GM19468 (cell line): ENCODE measurements at regions not wholly inside any gene's neighbourhood (a gene's known extent, or its start where the extent isn't known, plus 50 kb on each side); places are given as distances from the start of the nearest gene placed in this dataset.

Experiments used
- ATAC-seq: cut with Tn5 transposase; IDR thresholded peaks from one replicate; pipeline ENCODE4 v1.9.1; 2021; ENCODE audit warnings: mild to moderate bottlenecking, moderate library complexity, moderate number of reproducible peaks; ENCODE audit not compliant: unreplicated experiment; ENCODE audit errors: extremely low read depth

DNA sequence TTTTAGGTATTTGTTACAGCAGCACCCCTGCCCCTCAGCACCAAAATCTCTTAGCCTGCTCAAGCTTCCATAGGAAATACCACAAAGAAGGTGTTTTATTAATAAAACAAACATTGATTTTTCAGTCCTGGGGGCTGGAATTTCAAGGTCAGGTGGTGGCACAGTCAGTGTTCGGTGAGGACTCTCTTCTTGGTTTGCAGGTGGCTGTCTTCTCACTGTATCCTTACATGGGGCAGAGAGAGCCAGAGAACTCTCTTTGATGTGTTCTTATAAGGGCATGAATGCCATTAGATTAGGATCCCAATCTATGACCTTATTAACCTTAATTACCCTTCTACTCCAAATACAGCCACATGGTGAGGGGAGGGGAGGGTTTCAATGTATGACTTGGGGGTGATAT is 112.3 kb upstream of the PFKP start:
- no peak for ATAC-seq

DNA sequence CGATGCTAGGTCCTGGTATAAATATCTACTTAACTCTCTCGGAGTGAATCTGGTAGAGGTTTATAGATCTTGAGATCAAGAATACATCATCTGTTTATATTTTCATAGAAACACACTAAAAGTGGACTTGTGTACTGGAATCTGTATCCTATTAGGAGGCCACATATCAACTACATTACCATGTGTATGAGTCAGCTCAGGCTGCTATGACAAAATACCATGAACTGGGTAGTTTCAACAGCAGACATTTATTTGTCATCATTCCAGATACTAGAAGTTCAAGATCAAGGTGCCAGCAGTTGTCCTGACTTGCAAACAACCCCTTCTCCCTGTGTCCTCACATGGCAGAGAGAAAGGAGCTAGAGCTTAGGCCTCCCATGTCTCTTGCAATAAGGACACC is 113.9 kb upstream of the PFKP start:
- ATAC-seq: no peak

DNA sequence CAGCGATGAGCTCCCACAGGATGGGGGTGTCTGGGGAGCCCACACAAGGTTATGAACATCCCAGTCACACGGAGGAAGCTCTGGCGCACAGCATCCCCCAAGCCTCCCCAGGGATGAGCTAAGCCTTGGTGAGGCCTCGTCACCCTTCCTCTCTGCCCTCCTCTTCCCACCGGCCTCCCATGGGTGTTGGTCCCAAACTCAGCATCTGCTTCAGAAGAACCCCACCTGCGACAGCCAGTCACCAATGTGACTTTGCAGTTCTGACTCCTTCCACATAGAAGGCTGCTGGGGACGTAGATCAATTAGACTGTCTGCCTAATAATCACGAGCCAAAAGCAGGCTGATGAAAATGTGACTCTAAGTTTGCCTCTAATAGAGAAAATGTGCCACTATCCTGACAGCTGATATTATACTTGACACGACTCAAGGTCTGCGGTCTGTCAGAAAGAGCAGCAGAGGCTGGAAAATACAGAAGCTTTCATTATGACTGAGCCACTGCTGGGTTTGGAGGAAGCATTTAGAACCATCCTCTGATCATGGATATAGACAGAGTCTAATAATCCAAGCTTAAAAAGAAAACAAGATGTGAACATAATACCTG is 116.0 kb upstream of the PFKP start:
- ATAC-seq: peak; percentile 17

DNA sequence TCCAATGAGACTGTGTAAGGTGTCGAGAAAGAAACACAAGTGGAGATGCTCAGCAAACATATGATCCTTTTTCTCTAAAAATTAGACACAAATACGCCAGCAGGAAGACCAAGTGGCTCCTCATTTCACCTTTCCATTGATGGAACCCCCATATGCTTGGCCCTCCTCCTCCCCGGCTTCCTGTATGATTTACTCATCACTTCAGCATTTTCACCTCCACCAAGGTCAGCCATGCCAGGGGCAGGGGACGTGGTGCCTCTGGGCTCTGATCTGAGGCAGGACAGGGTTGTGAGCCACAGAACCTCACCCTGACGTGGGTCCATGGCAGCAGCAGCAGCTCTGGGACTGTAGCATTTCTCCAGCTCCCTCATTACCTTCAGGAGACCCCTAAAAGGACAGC is 116.8 kb upstream of the PFKP start:
- no peak for ATAC-seq

DNA sequence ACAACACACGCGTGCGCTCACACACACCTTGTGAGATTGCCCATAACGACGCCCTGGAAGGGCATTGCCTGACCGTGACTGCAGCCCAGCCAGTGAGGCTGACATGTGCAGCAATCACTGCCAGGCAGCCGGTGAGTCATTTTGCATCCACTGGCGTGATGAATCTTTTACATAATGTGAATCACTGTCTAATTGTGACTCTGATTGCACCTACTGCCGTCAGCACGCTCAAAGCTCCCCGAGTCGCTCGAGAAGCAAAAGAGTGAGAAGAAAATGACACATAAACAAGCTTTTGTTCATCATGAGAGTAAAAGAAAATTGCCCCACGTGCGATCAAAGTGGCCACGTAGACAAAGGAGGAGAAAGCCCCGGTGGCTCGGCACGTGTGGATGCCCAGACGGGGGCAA is 117.4 kb upstream of the PFKP start:
- peak; percentile 48 for ATAC-seq

DNA sequence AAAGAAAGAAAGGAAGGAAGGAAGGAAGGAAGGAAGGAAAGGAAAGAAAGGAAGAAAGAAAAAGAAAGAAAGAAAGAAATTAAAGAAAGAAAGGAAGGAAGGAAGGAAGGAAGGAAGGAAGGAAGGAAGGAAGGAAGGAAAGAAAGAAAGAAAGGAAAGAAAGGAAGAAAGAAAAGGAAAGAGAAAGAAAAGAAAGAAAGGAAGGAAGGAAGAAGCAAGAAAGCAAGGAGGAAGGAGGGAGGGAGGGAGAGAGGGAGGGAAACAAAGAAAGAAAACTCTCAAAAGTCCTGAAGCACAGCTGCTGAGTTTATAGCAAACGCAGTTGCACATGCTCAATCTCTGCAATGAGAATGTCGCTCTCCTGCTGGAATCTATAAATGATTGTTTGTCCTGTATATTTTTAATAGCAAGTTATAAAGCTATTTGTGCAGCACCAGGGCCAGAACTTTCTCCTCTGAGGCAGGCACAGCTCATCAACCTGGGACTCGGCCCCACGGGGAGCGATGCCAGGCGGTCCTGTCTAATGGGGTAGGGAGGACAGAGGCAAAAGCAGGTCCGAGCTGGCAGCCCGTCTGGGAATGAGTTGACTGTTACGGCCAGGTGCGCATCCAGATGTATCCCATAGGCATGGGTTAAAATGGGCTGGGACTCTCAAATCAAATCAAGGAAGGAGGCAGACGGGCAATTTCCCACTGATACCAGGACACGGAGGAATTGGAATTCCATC is 118.0 kb upstream of the PFKP start:
- no peak for ATAC-seq

DNA sequence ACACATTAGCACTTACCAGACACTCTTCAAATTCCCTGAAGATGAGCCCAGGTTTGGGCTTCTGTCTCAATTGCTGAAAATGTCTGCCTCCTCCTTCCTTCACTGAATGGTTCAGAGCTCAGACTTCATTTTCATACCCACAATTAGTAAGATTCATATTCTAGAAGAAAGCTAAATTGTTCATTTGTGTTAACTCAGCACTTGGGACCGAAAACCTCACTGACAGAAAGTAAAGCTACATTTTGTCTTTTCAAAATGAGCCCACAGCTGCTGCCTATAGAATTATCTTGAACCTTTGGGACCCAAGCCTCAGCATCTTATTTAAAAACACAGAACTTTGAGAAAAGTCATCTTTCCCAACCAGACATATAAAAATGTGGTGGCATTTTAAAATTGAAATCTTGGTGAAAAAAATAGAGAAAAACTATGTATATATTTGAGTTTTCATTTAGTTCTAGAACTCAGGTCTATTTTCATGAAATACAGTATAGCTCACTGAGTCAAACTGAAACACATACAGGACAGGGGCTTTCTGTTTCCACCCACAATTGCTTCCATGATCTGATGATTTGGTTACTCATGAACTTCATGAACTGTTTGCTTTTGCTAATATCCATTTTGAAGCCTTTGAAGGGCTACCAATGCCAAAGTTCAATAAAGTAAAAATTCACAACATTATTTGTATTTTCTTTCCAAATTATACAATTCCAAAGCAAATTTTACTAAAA is 119.1 kb upstream of the PFKP start:
- peak; percentile 73 for ATAC-seq

DNA sequence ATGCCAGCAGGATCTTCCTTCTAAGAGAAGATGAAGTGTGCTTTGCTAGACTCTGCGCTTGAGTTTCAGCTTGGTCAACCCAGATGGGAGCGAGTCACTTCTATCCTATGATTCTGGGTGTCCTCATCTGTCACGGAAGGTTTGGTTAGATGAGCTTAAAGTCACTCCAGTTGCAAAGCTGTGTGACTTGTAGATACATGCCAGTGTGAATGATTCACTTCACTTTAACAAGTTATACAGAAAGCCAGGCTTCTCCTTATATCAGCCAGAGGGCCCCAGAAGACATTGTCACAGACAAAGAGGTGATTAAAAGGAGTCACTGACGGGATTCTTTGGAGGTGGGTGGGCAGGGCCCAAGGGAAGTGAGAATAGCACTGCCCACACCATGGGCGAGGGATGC is 122.6 kb upstream of the PFKP start:
- ATAC-seq: no peak

DNA sequence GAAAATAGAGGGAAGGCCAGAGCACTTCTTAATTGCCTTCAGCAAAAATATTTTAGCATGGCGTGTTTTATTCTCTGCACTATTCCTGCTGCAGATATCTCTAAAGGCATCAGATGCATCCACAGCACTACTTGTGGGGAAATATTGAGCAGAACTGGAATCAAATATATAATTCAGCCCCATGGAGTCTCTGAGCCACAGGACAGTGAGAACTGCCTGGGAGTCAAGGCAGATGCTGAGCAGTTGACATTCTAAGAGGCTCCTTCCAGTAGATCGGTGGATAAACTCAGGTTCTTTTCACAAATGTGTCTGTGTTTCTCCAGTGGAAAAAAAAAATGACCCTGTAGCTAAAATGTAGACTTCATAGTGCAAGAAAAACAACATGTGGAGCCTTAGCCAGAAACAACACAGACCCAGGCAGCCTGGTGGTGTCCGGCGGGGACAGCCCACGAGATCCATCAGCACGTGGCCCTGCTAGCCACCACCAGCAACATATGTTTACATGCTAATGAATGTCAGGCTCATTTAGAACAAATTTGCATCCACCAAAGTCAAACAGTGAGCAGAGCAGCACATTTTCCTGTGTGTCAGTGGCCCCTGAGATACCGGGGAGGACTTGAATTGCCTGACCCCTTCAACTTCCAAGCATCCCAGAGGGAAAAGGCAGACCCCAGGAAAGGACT is 123.3 kb upstream of the PFKP start:
- no peak for ATAC-seq

DNA sequence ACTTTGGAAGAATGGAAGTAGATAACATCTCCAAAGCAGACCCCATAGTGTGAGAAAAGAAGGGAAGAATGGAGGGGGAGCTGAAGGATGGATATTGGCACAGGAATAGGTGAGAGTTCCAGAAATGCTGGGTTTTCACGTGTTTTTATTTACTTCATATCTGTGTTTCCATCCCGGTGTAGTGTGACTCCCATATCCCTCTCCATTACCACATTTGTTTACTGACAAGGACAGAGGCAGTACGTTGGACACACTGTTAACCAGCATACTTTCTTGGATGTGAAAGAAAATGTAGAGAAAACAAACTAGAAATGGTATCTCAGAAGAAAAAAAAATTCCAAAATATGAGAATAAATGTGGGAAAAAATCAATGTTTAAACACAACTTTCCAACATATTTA is 124.4 kb upstream of the PFKP start:
- ATAC-seq: no peak

DNA sequence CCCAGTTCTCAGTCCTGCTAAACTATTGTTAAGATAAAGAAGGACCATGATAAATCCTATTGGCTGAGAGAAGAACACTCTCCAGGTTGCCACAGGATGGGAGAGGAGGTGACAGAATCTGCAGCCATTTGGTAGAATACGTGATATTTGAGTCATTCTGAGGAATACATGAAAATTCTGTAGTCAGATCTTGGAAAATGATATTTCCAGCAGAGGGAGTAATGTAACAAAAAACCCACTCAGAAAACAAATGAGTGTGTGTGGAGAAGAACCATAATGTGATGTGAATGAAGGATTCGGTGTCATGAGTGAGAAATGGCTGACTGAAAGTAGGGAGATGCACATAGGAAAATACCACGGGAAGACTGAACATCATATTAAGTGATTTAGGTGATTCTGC is 128.5 kb upstream of the PFKP start:
- no peak for ATAC-seq

DNA sequence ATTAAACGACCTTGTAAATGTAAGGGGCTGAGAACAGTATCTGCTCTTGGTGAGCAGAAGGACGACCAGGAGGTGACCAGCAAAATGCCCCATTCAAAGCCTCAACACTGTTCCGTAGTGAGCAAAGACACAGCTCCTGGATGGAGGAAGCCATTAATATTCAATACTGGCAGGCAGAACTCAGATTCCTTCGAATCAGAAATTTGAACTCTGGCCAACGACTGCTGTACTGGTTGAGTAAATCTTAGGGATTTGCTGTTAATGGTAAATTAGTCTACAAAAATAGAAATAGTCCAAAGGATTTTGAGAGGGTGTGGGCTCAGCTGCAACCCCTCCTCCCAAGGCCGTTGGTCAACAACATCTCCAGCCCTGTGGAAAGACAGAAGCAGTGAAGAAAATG is 130.5 kb upstream of the PFKP start:
- ATAC-seq: no peak

DNA sequence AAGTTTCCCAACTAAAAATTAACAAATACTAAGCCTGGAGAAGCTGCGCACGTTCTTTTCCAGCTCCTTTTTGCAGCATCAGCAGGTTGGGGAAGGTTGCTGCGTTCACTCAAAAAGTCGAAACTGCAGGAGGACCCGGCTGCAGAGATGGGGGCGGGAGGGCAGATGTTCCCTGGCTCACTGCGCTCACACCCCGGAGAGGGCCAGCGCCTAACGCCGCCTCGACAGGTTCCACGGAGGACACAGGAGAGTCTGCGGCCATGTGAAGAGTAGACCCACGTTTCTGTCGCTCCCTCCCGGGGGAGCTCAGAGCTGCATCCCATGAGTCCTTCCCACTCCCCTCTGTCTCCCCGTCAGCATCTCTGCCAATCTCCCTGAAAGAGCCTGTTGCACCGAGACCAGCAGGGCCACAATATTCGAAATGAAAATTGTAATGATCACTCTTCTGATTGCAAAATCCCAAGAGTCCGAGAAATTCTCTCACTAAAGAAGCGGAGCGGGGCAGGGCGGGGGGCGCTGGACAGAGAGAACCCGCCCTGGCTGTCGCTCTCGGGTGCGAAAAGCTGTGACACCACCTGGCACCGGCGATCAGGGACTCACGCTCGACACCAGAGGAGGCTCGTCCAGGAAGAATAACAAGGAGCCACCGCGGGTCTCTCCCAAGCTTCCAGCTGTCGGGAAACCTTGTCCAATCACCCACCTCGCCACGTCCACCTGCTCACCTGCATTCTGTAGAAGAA is 131.5 kb upstream of the PFKP start:
- ATAC-seq: no peak

DNA sequence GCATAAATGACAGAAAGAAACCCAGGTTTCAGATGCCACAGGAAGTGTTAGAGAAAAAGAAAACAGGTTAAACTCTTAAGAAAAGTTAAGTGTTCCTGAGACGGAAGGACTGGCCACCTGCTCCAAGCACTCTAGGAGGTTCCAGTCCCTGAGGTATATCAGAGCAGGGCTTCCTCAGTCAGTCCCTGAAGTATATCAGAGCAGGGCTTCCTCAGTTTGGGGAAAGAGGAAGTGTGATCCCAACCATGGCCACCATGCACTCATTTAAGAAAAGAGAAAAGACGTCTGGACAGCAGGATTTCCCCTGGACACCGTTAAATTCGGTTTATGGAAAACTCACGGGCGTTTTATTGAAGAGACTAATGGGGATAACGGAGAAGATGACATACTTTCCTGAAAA is 133.4 kb upstream of the PFKP start:
- no peak for ATAC-seq

DNA sequence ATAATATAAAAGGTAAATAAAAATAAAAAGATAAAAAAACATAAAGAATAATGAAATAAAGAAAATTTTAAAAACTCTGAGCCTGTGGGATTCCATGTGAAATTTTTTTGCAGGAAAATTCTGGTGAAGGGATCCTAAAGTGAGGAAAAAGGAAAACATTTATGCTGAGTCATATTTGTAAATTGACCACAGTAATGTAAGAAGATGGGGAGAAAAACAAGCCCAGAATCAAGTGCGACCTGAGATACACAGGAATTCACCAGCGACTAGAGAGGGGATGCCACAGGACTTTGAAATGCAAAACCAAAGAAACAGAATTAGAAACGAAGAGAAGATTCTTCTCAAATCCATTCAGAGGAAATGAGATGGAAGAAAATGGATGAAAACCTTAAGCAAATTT is 133.8 kb upstream of the PFKP start:
- no peak for ATAC-seq

DNA sequence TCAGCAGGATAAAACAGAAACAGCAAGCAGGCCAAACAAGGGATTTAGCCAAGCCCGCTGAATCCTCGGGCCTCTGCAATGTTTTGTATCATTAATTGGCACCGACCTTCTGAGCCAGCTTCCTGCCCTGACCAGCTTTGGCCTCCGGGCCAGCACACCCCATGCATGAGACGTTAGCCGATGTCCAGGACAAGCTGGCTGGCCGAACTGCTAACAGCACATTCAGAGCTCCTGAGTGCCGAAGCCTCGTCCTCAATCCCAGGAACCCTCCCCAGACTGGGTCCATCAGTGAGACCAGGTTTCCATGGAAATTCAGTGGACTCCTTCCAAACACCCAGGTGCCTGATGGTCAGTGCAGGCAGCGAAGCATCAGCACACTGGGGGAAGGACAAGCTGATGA is 134.3 kb upstream of the PFKP start:
- no peak for ATAC-seq

DNA sequence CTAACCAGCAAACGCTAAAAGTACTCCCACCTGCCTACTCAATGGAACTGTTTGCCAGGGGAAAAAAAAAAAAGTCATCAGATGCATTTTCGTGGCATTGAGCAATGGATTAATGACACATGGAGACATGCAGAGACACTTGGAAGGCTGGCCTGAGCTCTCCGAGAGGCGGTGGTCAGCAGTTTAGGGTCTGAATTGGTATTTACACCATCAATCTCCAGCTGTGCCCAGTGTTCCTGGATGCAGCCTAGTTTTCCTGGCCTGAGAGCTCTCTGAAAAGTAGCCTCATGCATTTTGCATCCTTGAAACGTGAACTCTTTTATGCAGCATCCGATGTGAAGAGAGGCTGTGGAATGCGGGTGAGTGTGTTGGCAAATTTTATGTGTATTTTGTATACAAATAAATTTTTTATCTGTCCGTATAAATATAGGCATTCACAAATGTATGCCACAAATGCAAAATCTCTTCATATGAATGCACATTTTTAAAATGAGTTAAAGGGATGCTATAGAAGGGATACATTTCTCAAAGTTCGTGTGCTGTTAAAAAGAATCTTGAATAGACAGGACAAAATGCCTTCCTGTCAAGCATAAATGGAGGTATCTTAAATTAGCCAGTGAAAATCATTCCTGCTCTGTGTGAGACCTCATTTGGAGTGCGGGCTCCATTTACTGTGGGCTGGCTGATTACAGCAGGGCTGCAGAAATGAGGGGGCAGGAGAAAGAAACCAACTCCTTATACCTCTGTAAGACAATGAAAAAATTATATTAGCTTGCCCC is 137.7 kb upstream of the PFKP start:
- no peak for ATAC-seq

DNA sequence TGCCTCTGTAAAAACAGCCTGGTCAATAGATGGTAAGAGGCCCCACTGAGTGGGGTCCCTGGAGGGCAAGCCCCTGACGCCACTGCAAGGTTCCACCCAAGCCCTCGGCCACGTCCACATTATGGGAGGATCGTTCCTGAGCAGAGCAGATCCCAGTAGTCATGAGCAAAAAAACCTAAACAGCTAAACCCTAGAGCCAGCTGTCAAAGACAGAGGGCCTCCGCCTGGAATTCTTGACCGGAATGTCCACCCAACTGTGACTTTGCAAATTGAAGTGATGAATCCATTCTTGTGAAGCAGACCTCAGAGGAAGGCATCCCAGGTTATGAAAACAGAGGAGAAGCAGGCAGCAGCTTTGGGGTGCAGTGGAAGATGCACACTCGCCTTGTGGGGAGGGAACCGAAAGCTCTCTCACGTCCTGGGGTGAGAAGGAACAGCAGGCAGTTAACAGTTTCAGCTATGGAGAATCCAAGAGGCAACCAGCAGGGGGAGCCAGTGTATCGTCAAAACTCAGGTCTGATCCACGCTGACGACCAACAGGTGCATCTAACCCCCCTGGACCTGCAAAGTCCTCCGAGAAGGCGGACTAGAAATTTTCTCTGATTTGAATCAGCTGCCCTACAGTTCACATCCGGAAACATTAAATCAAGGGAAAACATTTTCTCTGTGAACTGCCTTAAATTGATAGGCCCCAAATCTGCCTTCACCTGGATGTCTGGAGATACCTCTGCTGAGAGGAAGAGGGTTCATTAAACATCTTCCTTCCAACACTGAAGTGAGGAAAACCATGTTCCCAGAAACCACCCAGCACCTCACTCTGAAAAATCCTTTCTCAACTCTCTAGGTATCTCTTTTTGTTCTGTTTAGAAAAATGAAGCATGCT is 139.1 kb upstream of the PFKP start:
- ATAC-seq: peak; percentile 85
